ENCODE measurements at regions not wholly inside any gene's neighbourhood (a gene's known extent, or its start where the extent isn't known, plus 50 kb on each side); places are given as distances from the start of the nearest gene placed in this dataset.
"Not testable (repeated sequence)": the region's sequence is repeated elsewhere in the genome, so short reads cannot be mapped to it uniquely, and the experiment has no call there.

- no peak for DNase-seq
Measured at GRCh38 chr12:69136931-69137613, 102.3 kb upstream of the CPSF6 start.

- no peak for DNase-seq
Measured at GRCh38 chr12:69141074-69141473, 98.3 kb upstream of the CPSF6 start.

- no peak for DNase-seq
Measured at GRCh38 chr12:69149270-69149669, 90.1 kb upstream of the CPSF6 start.

- no peak for DNase-seq
Measured at GRCh38 chr12:69150083-69150795, 89.1 kb upstream of the CPSF6 start.

- no peak for DNase-seq
Measured at GRCh38 chr12:69150796-69151127, 88.6 kb upstream of the CPSF6 start.

GRCh38 chr12:69151254-69151764 lies 88.1 kb upstream of the CPSF6 start:
- no peak for DNase-seq

- peak; percentile 78 for DNase-seq
Measured at GRCh38 chr12:69154585-69155363, 84.6 kb upstream of the CPSF6 start.

- DNase-seq, result peak; percentile 84
Measured at GRCh38 chr12:69157023-69157655, 82.2 kb upstream of the CPSF6 start.

GRCh38 chr12:69161829-69162228 lies 77.5 kb upstream of the CPSF6 start:
- DNase-seq, result no peak

GRCh38 chr12:69163681-69164362 lies 75.5 kb upstream of the CPSF6 start:
- DNase-seq, result no peak

GRCh38 chr12:69167648-69168165 lies 71.7 kb upstream of the CPSF6 start:
- DNase-seq, result no peak

GRCh38 chr12:69168363-69168762 lies 71.0 kb upstream of the CPSF6 start:
- no peak for DNase-seq

- no peak for DNase-seq
Measured at GRCh38 chr12:69168828-69169227, 70.5 kb upstream of the CPSF6 start.

GRCh38 chr12:69170293-69170692 lies 69.1 kb upstream of the CPSF6 start:
- no peak for DNase-seq

GRCh38 chr12:69171881-69172280 lies 67.5 kb upstream of the CPSF6 start:
- no peak for DNase-seq

GRCh38 chr12:69172491-69172890 lies 66.9 kb upstream of the CPSF6 start:
- no peak for DNase-seq

- no peak for DNase-seq
Measured at GRCh38 chr12:69173368-69173767, 66.0 kb upstream of the CPSF6 start.

- no peak for DNase-seq
Measured at GRCh38 chr12:69179786-69180185, 59.6 kb upstream of the CPSF6 start.

GRCh38 chr12:69187572-69187971 lies 51.8 kb upstream of the CPSF6 start:
- not testable (repeated sequence) for DNase-seq

GRCh38 chr12:69189378-69189978 lies 49.9 kb upstream of the CPSF6 start:
- no peak for DNase-seq

All from effector CD4-positive, alpha-beta T cell (primary cell).